AG08395 (cell line): ENCODE measurements at regions not wholly inside any gene's neighbourhood (a gene's known extent, or its start where the extent isn't known, plus 50 kb on each side); places are given as distances from the start of the nearest gene placed in this dataset.
A peak's percentile ranks its signal among the peaks of the same experiment; 100 is the strongest.

Experiments
- DNase-seq: peaks from one replicate; pipeline ENCODE4 v3.0.0; 2012; ENCODE audit warnings: mixed read lengths, low spot score

DNA sequence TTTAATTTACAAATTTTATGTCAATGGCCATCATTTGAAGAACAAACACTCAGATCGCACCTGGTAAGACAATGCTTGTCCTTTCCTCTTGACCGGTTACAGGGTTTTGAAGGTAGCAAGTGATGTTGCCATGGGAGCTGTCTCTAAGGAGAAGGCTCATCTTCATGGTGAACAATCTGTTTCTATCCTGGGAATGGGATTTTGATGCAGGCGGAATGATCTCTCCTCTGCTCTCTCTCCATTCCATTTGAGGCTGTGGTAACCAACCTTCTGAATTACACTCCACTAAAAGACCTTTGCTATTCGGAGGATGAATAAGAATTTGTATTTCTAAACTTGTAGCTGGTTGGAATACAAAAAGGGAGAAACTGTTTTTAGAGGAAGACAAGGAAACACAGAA, 57.9 kb upstream of the SLC5A9 start:
- no peak for DNase-seq

DNA sequence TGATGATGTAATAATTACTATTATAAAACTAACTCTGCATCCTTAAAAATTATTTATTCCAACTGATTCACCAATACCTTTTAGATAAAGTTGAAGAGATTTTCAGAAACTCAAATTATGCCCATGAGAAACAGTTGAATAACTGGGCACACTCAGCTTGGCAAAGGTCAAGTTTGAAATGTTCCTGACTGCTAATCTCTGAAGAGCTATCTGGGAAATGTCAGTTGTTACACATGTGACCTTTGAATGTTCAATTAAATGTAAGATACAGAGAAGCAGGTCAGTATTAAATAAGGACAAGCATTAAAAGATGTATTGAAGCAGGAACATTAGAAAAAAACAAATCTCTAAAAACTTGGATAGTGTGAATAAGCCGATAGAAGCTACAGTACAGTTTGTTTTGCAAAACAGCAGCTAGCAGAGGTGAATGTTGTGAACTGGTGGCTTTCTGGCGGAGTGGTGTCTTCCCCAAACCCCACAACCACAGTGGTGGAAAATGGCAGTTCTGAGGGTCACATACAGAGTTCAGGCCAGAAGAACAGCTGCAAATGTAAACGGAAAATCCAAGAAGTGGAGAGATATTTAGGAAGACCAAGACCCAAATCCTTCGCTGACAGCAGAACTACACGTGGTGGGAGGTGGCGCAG, 61.9 kb upstream of the SLC5A9 start:
- DNase-seq, result no peak

DNA sequence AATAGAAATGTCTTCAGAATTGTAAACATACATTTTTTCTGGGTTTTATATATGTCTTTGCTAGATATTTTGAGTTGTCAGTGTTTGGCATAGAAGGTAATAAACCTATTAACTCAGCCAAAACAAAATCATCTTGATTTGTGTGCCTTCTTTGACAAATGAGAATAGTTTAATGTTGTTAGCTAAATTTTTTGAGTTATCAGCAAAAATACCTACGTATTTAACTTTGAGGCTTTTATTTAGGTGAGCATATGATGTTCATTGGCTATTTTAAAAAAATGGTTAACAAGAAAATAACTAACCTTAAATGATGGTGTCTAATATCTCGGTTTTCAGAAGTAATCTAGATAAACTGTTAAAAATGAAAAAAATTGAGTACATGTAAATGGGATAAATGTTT, 83.2 kb upstream of the SLC5A9 start:
- DNase-seq, result no peak

DNA sequence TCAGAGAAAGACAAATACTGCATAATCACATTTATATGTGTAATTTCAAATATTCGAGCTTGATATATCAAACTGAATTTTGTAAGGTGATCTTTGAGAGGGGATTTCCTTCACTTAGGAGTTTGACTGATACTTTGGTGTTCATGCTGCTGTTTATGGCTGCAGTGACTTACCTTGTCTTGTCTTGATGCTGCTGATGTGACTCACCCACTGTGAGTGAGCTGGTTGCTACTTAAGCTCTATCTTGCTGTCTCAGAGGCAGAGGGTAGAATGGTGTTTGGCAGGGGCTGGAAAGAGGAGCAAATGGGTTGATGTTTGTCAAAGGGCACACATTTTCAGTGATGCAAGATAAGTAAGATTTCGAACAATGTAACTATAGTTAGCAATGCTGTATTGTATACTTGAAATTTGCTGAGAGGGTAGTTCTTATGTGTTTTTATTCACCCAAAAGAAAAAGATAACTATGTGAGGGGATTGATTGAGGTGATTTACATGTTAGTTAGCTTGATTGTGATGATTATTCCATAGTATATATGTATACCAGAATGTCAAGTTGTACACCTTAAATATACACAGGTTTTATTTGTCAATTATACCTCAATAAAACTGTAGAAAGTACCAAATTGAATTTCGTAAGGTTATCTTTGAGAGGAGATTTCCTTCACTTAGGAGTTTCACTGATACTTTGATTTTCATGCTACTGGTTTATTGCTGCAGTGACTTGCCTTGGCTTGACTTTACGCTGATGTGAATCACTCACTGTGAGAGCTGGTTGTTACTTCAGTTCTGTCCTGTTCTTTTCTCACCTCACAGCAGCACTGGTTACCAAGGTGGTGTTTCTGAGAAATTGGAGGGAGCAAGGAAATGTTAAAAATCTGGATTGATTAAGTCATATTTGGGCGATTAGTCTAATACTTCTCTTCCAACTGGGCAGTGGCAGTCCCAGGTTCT, 94.5 kb upstream of the SLC5A9 start:
- DNase-seq, result no peak

DNA sequence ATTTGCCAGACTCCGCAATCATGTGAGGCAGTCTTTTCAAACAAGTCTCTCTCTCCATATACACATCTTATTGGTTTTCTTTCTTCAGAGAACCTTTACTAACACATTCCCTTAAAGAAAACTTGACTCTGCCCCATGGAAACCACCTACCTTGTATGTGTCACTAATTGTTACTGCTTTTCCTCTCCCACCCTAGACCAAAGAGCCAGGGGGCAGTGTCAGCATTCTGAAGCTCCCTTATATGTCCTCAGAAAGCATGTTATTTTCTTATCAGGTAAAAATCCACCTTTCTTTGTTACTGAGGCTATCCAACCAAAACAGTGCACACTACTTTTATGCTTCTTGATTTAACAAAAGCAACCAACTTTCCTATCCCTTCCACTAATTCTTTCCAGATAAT, 98.9 kb upstream of the SLC5A9 start:
- DNase-seq, result no peak

DNA sequence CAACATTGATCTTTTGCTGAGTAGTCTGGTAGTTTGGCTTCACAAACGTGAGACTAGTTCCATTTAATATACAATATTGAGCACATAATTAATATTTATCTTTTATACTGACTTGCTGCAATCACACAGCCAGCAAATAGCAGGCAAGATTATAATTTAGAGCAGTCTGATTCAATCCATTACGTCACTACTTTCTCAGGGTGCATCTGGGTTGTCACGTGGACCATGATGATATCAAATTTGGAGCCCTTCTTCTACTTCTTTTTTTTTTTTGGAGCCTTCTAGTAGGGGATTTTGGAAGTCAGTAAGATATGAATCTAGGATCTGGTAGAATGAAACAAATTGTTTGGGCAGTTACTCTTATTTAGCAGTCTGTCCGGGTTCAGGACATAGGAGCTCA, 100.6 kb upstream of the SLC5A9 start:
- DNase-seq, result no peak

DNA sequence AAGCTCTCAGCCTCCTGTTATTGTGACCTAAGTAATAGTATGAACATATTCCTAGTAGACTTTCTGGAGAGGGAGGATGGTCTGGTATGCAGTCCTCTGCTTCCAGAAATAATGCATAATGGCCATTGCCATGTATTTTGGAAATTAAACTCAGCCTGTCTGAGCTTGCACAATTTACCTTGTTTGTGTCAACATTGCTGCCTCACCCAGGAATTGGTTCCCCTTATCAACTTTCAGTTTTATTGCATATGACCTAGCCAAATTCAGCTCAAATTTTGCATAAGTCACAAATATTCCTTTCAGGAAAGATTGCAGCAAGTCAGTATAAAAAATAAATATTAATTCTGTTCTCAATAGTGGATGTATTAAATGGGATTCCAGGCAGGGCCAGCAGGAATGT, 101.9 kb upstream of the SLC5A9 start:
- DNase-seq, result no peak

DNA sequence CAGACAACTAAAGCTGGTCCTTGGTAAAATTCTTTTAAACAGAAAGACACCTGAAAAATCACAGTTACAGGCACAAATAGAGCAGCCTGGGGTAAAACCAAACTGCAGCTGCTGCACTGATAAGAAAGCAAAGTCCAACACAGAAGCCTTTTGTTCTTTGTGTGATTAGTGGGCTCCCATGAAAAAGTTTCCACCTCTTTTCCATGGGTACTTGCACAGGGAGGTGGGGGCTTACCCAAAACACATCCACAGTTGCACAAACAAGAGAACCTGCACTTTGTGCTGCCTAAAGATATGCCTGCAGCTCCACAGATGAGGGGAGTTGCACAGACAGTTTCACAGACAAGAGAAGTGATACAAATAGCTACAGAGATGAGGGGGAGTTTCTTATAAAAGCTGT, 106.7 kb upstream of the SLC5A9 start:
- DNase-seq, result no peak

DNA sequence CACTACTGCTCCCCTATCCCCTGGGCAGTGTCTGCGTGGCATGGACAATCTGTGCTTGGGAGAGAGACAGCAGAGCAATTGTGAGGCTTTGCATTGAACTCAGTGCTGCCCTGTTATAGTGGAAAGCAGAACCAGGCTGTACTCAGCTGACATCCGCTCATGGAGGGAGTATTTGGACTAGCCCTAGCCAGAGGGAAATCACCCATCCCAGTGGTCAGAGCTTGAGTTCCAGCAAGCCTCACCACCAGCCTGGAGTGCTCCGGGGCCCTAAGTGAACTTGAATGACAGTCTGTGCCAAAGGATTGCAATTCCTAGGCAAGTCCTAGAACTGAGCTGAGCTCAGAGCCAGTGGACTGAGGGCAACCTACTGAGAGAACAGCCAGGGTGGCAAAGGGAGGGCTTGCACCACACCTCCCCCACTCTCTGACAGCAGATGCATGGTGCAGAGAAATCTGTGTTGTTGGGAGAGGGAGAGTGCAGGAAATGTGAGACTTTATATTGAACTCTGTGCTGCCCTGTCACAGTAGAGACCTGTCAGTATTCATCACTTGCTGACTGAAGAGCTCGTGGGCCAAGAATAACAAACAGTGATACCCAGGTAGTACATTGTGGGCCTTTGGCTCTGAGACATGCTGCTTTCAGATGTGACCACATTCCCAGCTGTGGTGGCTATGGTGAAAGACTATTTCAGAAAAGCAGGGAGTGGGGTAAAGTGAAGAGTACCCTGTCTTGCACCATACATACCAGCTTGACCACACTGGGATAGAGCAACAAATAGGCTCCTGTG, 107.7 kb upstream of the SLC5A9 start:
- no peak for DNase-seq

DNA sequence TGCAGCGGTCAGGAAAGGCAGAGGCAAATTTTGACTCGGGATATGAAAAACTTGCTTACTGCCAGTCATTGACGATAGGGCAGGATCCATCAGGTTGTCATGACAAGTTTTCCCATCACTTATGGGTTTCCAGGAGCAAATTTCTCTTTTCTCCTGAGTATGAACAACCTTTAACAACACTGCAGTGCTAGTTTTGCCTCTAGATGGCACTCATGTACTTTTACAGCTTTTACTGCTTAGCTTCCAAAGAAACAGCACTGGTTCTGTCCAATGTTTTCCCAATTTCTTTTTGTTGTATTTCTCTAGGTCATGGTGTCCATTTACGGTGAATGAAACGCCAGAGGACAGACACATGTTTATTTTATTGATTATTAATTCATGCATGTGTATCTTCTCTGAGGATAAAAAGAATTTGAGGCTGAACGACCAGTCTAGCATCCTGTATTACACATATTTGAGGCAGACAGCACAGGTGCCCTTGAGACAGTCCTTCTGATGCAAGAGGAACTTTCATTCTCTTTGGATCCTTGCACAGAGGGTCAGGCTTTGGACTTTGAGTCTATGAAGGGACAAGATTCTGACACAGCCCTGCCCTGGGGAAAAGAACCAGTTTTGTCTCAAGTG, 112.3 kb upstream of the TRABD2B start:
- peak; percentile 62 for DNase-seq

DNA sequence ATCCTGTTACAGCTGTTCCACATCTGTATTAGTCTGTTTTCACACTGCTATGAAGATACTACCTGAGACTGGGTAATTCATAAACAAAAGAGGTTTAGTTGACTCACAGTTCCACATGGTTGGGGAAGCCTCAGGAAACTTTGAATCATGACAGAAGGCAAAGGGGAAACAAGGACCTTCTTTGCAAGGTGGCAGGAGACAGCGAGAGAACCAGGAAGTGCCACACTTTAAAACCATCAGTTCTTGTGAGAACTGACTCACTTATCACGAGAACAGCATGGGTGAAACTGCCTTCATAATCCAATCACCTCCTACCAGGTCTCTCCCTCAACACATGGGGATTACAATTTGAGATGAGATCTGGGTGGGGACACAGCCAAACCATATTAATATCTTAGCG, 110.3 kb upstream of the TRABD2B start:
- DNase-seq, result no peak

DNA sequence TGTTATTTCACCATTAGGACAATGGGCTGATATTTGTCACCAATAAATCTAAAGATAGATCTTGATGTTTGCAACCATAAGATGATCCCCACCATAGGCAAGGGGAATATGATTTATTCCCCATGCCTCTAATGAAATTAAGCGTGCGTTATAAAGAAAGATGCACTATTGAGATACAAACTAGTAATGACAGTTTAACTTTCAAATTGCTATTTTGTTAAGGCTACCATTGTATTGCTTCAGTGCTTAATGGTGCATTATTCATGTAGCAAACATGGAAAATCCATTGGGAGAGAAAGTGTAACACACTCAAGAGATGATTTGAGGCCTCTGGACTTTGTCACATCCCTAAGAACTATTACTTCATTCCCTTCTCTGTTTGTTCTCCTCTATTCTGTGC, 108.9 kb upstream of the TRABD2B start:
- DNase-seq, result no peak

DNA sequence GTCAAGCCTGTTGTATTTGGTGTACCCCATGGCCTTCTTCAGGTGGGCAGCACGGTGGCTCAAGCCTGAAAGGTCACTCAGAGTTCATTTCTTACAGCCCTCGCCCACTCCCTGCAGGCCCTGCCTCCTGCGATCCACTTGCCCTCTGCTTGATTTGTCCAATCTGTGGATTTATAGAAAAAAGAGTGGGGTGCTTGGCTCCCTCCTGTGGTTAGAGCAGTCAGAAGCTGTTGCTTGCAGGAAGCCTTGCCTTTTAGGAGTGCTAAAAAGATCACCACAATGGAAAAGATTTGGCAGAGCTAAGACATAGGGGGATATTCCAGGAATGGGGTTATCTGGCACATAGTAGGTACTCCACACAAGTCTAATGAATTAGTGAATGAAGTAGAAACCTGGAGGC, 108.0 kb upstream of the TRABD2B start:
- no peak for DNase-seq

DNA sequence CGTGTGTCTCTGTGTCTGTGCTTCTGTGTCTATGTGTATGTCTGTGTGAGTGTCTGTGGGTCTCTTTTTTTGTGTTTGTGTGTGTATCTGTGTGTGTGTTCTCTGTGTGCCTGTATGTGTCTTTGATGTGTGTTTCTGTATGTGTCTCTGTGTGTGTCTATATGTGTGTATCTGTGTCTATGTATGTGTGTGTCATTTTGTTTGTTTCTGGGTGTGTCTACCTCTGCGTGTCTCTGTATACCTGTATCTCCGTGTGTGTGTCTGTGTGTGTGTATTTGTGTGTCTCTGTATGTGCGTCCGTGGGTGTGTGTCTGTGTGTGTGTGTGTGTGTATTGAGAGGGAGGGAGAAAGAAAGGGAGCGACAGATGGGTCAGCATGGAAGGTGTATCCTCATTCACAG, 106.3 kb upstream of the TRABD2B start:
- DNase-seq, result no peak

DNA sequence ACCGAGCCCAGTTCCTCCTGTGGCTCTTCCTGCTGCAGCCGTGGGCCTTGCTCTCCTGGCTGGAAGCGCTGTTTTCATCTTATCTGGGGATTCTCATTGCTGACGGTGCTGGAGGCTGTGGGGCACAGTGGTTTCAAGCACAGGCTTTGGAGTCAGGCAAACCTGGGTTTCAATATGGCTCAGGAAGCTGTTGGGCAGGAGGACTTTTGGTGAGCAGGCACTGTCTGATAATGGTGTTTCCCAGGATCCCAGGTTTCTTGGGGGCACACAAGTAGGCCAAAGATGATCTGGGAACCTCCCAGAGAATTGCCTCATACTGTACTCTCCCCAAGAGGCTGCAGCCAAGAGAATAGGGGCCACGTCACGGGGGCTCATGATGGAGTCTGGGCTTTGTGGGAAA, 105.6 kb upstream of the TRABD2B start:
- DNase-seq, result no peak

DNA sequence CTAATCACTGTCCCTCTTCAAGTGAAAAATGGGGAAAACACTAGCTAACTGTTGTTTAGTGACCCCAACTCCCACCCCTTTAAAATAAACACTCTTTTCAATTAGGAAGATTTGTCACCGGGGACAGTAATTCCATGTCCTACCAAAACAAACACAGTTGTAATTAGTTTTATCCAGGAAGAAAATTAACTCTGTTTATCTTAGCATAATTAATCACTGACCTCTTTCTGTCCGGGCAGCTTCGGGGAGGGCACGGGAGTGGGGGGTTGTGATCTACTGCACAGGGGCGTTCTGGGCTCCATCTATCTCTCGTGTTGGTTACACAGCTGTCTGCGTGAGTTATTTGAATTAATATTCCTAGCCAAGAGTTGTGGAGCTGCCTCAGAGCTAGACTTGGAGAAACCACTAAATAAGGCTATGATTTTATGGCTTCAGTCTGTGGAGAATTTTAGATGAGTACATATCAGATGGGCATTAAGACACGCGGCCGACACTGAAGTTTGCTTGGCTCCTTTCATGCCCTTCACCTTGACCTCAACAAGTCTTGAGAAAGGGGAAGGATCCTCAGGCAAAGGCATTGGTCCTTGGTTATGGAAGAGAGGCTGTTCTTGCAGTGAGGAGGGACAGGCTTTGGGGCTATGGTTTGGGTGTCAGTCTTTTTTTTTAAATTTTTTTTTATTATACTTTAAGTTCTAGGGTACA, 102.0 kb upstream of the TRABD2B start:
- DNase-seq, result no peak

DNA sequence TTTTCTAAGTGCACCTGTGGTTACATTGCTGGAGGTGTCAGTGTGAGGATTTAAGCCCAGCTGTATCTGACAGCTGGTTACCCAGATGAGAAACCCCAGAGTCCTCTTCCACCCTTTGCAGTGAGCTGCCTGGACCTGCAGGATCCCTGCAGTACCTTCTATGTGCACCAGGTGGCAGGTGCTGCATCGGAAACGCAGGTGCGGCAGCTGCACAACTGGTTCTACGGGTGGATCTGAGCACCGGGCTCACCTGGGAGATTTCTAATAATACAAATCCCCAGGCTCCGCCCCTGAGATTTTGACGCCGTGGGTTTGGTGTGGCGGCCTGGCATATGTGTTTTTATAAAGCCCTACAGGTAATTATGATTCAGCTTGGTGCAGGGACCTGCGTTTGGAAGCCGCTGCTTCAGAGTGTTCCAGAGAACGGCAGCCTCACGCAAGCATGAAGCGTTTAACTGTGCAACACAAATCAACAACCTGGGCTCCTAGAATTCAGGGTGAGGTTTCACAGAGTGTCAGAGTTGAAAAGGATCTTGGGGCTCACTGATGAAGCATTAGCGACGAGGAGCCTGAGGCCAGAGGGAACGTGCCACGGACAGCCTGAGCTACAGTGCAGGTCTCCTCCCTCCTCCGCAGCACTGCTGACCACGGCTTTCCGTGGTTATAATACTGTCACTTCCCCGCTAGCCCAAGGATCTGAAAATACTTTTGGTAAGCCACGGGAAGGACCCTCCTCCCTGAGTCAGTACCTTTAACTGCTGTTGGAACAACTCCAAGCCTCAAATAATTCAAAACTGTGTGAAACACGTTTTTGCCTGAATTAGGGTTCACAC, 96.7 kb upstream of the TRABD2B start:
- DNase-seq, result peak; percentile 32

DNA sequence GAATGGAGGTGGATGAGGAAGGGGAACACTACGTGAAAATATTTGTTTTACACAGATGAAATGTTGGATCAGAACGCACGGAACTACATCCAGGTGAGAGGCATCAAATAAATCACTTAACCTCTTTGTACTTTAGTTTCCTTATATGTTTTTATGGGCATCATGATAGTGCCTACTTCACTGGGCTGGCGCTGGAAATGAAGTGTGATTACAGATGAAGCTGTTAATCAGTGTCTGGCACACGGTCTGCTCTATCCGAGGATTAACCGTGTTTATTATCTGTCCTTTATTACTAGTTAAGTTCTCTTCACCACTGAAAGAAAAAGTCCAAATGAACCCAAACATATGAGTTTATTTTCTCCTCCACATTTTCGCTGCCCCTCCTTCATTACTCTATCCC, 96.0 kb upstream of the TRABD2B start:
- DNase-seq, result no peak

DNA sequence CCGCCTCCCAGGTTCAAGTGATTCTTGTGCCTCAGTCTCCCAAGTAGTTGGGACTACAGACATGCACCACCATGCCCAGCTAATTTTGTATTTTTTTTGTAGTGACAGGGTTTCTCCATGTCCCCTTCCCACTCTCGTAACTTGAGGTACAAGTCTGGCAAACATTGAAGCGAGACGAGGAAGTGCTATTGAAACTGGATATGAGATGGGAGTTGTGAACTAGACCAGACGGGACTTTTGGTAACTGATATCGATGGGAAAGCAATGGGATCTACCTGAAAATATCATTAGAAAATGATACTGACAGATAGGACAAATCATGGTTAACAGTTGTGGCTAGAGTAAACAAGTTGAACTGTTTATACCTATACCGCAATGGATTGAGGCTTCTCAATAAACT, 95.2 kb upstream of the TRABD2B start:
- DNase-seq, result no peak

DNA sequence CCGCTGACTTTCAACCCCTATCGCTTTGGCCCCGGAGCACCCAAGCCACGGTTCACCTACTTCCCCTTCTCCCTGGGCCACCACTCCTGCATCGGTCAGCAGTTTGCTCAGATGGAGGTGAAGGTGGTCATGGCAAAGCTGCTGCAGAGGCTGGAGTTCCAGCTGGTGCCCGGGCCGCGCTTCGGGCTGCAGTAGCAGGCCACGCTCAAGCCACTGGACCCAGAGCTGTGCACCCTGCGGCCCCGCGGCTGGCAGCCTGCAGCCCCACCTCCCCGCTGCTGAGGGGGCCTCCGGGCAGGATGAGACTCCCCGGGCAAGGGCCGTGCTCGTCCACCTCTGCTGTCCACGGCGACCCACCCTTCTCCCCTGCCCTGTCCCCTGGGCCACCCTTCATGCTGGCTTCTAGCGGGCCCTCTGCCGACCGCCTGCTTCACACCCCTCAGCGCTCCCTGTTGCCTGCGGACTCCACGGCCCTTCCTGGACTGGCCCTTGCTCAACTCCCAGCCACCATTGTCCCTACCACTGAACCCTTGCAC, 92.2 kb upstream of the TRABD2B start:
- DNase-seq, result no peak

DNA sequence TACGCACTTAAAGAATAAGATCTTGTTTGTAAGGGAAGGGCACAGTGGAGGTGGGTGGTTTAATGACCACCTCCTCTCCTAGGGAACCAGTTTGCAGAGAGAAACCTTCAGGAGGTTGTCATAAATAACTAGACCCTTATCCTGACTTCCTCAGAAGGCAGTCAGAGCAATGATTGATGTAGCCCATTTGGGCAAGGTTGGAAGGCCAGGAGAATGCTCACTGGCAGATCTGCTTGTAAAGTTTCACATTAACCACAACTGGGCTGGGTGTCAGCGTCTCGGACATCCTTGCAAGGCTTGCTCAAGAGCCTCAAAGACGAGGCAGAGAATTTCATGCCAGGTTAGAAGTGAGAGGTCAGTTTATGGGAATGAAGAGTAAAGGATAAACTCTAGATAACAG, 87.6 kb upstream of the TRABD2B start:
- no peak for DNase-seq
